DOHH2 (cell line): ENCODE measurements at regions not wholly inside any gene's neighbourhood (a gene's known extent, or its start where the extent isn't known, plus 50 kb on each side); places are given as distances from the start of the nearest gene placed in this dataset.

ENCODE experiments used
- CTCF ChIP-seq: fragments of 200-600 bp; sonication (generic); IDR thresholded peaks from one replicate; pipeline ENCODE4 v1.5.1; 2014; ENCODE audit warnings: antibody characterized with exemption, mild to moderate bottlenecking, low read depth, low read length; ENCODE audit not compliant: poor library complexity, severe bottlenecking
- EZH2phosphoT487 ChIP-seq: fragments of 200-600 bp; sonication (generic); IDR thresholded peaks from 2 replicates; pipeline ENCODE4 v1.6.1; 2017; ENCODE audit warnings: borderline replicate concordance, mild to moderate bottlenecking, antibody characterized with exemption, low read length, moderate library complexity, mixed read lengths

DNA sequence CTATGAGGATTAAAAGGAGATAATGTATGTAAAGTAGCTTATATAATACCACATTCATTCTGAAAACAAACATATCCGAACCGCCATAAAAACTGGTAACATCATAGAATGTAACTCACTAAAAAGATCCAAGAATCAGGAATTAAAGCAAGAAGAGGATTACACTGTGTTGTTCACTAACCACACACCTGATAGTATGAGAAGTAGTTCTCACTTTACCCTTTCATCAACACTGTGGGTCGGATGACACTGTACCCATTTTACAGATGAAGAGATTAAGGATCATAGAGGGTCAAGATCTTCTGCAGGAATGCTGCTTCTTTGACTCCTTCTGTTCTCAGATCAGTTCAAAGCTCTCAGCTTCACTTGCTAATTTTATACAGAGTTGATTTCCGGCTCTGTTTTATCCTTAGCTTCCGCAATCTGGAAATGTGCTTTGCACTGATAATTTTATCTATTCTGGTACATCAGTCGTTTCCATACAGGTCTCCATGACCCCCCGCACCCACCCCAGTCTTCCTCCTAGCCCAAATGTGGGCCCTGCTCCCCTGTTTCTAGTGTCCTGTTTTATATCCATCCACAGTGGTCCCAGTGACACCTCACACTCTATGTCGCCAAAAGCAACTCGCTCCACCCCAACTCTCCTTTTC lies 288.6 kb upstream of the CCL2 start:
- TF ChIP-seq CTCF (no peak), EZH2phosphoT487 (no peak)
